ENCODE measurements at regions not wholly inside any gene's neighbourhood (a gene's known extent, or its start where the extent isn't known, plus 50 kb on each side); places are given as distances from the start of the nearest gene placed in this dataset.
"Not testable (repeated sequence)": the region's sequence is repeated elsewhere in the genome, so short reads cannot be mapped to it uniquely, and the experiment has no call there.

GRCh38 chr2:118604811-118605210 lies 242.6 kb downstream of the EN1 start:
- DNase-seq: no peak

GRCh38 chr2:118604371-118604770 lies 243.1 kb downstream of the EN1 start:
- DNase-seq: no peak

- no peak for DNase-seq
Observed at GRCh38 chr2:118599141-118599540, 248.3 kb downstream of the EN1 start.

- no peak for DNase-seq
Observed at GRCh38 chr2:118596620-118597019, 250.8 kb downstream of the EN1 start.

- no peak for DNase-seq
Observed at GRCh38 chr2:118593257-118593656, 254.2 kb downstream of the EN1 start.

- DNase-seq: no peak
Observed at GRCh38 chr2:118591223-118591622, 256.2 kb downstream of the EN1 start.

GRCh38 chr2:118589721-118590120 lies 257.7 kb downstream of the EN1 start:
- DNase-seq: no peak

GRCh38 chr2:118588850-118589249 lies 258.6 kb downstream of the EN1 start:
- DNase-seq: no peak

- no peak for DNase-seq
Observed at GRCh38 chr2:118586312-118586711, 261.1 kb downstream of the EN1 start.

GRCh38 chr2:118584877-118585276 lies 262.6 kb downstream of the EN1 start:
- no peak for DNase-seq

GRCh38 chr2:118584062-118584749 lies 263.2 kb downstream of the EN1 start:
- DNase-seq: no peak

GRCh38 chr2:118582058-118582457 lies 265.4 kb downstream of the EN1 start:
- DNase-seq: no peak

GRCh38 chr2:118580651-118581050 lies 266.8 kb downstream of the EN1 start:
- no peak for DNase-seq

- no peak for DNase-seq
Observed at GRCh38 chr2:118580107-118580506, 267.3 kb downstream of the EN1 start.

- DNase-seq: no peak
Observed at GRCh38 chr2:118577202-118577601, 270.2 kb downstream of the EN1 start.

GRCh38 chr2:118576109-118576855 lies 271.2 kb downstream of the EN1 start:
- DNase-seq: no peak

- not testable (repeated sequence) for DNase-seq
Observed at GRCh38 chr2:118572380-118572779, 275.1 kb downstream of the EN1 start.

GRCh38 chr2:118569876-118570535 lies 277.4 kb downstream of the EN1 start:
- no peak for DNase-seq

- no peak for DNase-seq
Observed at GRCh38 chr2:118568700-118569099, 278.7 kb downstream of the EN1 start.

- DNase-seq: no peak
Observed at GRCh38 chr2:118565786-118566540, 281.5 kb downstream of the EN1 start.

GRCh38 chr2:118565301-118565700 lies 282.1 kb downstream of the EN1 start:
- no peak for DNase-seq

GRCh38 chr2:118562144-118562543 lies 285.3 kb downstream of the EN1 start:
- DNase-seq: no peak

GRCh38 chr2:118558846-118559245 lies 288.6 kb downstream of the EN1 start:
- no peak for DNase-seq
